Keratinocyte (primary cell): ENCODE measurements at regions not wholly inside any gene's neighbourhood (a gene's known extent, or its start where the extent isn't known, plus 50 kb on each side); places are given as distances from the start of the nearest gene placed in this dataset.

Source experiments
- DNase-seq: peaks from one replicate; pipeline ENCODE4 v3.0.0-alpha.2; 2011; ENCODE audit warnings: low read depth, missing footprints, low spot score
- FAIRE-seq: peaks from 2 replicates; lab custom pipeline; 2011; peaks lifted over from hg19 to GRCh38; lab: Jason Lieb, UNC
- H2AFZ ChIP-seq: 2 replicates; pipeline ENCODE4 v1.6.0; 2012; ENCODE audit warnings: low read length, control low read depth, inconsistent platforms; ENCODE audit not compliant: control insufficient read depth
- H3K27ac ChIP-seq: 2 replicates; pipeline ENCODE4 v1.5.1; 2011; ENCODE audit warnings: low read length; ENCODE audit not compliant: control insufficient read depth, insufficient read depth
- H3K27me3 ChIP-seq: 3 replicates; pipeline ENCODE4 v1.6.0; 2011; ENCODE audit warnings: low read length; ENCODE audit not compliant: control insufficient read depth, insufficient read depth; ENCODE audit errors: extremely low read depth
- H3K36me3 ChIP-seq, 2 experiments: 2 replicates in 1 of 2; 3 replicates in 1 of 2; pipeline ENCODE4 v1.5.1; 2011; ENCODE audit warnings: low read length in 2 of 2, mild to moderate bottlenecking in 1 of 2; ENCODE audit not compliant: control insufficient read depth in 2 of 2, insufficient read depth in 2 of 2; ENCODE audit errors: extremely low read depth in 1 of 2
- H3K4me1 ChIP-seq: 3 replicates; pipeline ENCODE4 v1.5.1; 2011; ENCODE audit warnings: low read length; ENCODE audit not compliant: control insufficient read depth, insufficient read depth; ENCODE audit errors: extremely low read depth
- H3K4me2 ChIP-seq: 3 replicates; pipeline ENCODE4 v1.6.0; 2011; ENCODE audit warnings: low read depth, low read length; ENCODE audit not compliant: control insufficient read depth, insufficient read depth; ENCODE audit errors: extremely low read depth
- H3K4me3 ChIP-seq, 3 experiments: fragments of 200-600 bp in 1 of 3; sonication (generic) in 1 of 3; 2 replicates in 2 of 3; 3 replicates in 1 of 3; pipeline ENCODE4 v1.5.1; 2011 to 2016; ENCODE audit warnings: low read length in 3 of 3, mild to moderate bottlenecking in 3 of 3, control low read depth in 2 of 3, inconsistent platforms in 1 of 3, low read depth in 1 of 3, mixed read lengths in 1 of 3, mixed run types in 1 of 3, moderate library complexity in 1 of 3; ENCODE audit not compliant: control insufficient read depth in 2 of 3, insufficient read depth in 2 of 3; ENCODE audit errors: extremely low read depth in 1 of 3
- H3K79me2 ChIP-seq: 2 replicates; pipeline ENCODE4 v1.6.0; 2012; ENCODE audit warnings: low read length; ENCODE audit not compliant: control insufficient read depth, insufficient read depth
- H3K9ac ChIP-seq: 3 replicates; pipeline ENCODE4 v1.6.0; 2011; ENCODE audit warnings: low read length; ENCODE audit not compliant: control insufficient read depth, insufficient read depth; ENCODE audit errors: extremely low read depth
- H3K9me1 ChIP-seq: 3 replicates; pipeline ENCODE4 v1.6.0; 2011; ENCODE audit warnings: low read length; ENCODE audit not compliant: control insufficient read depth, insufficient read depth; ENCODE audit errors: extremely low read depth
- H3K9me3 ChIP-seq: 2 replicates; pipeline ENCODE4 v1.5.1; 2012; ENCODE audit warnings: low read depth, low read length; ENCODE audit not compliant: control insufficient read depth
- H4K20me1 ChIP-seq: 3 replicates; pipeline ENCODE4 v1.6.0; 2011; ENCODE audit warnings: low read length; ENCODE audit not compliant: control insufficient read depth, insufficient read depth; ENCODE audit errors: extremely low read depth
- CTCF ChIP-seq, 3 experiments: IDR thresholded peaks in 1 of 3; conservative IDR thresholded peaks in 1 of 3; optimal IDR thresholded peaks in 1 of 3; 2 replicates in 2 of 3; 3 replicates in 1 of 3; pipeline versions ENCODE3 to v1.5.1; 2011; ENCODE audit warnings: low read length in 3 of 3, mild to moderate bottlenecking in 3 of 3, moderate library complexity in 2 of 3, control low read depth in 1 of 3, inconsistent platforms in 1 of 3; ENCODE audit not compliant: insufficient read depth in 2 of 3; ENCODE audit errors: extremely low read depth in 1 of 3
- EZH2 ChIP-seq: IDR thresholded peaks from one replicate; pipeline ENCODE4 v1.6.1; 2012; ENCODE audit warnings: inconsistent platforms, mild to moderate bottlenecking, low read length, moderate library complexity
- dilution Hi-C: fragments of 300-500 bp; cut with MboI; formaldehyde crosslinking; loops from one replicate; pipeline ENCODE4 v1.7.0; 2020; ENCODE audit warnings: low sequenced_read_pairs; ENCODE audit not compliant: extremely low pct_ligation_motif_present

GRCh38 chr1:25094229-25094628 lies 138.1 kb downstream of the SYF2 start:
- FAIRE-seq: no peak
- Histone ChIP-seq H2AFZ (no peak overlapping the region), H4K20me1 (no peaks in the 10 kb centered on the region), H3K9me3 (peaks cover 1% of the 10 kb centered on the region), H3K9ac (no peak overlapping the region), H3K27ac (no peak overlapping the region), H3K36me3 (no peaks in the 10 kb centered on the region), H3K4me1 (peaks cover 4% of the 10 kb centered on the region), H3K27me3 (peaks cover 10% of the 10 kb centered on the region), H3K9me1 (no peaks in the 10 kb centered on the region), H3K4me3 (no peak overlapping the region), H3K4me2 (no peak overlapping the region), H3K79me2 (no peaks in the 10 kb centered on the region)
- DNase-seq: no peak
- dilution Hi-C loops: no loop called here
- TF ChIP-seq EZH2 (no peak), CTCF (optimal IDR thresholded peaks at IDR 0.05 in 1 of 3, IDR thresholded peaks at IDR 0.05 in 1 of 3, conservative IDR thresholded peaks at IDR 0.05 in 1 of 3; ENCODE audit: extremely low read depth in 1 of 3, insufficient read depth in 2 of 3, low read length in 3 of 3) (no peak)

- Histone ChIP-seq H3K36me3 (no peaks in the 10 kb centered on the region), H3K4me2 (no peak overlapping the region), H3K79me2 (no peaks in the 10 kb centered on the region), H3K27me3 (peaks cover 3% of the 10 kb centered on the region), H3K9me1 (no peaks in the 10 kb centered on the region), H3K9ac (no peak overlapping the region), H3K27ac (no peak overlapping the region), H3K4me1 (peaks cover 4% of the 10 kb centered on the region), H3K9me3 (peaks cover 1% of the 10 kb centered on the region), H3K4me3 (no peak overlapping the region), H2AFZ (no peak overlapping the region), H4K20me1 (no peaks in the 10 kb centered on the region)
- DNase-seq (no peak), FAIRE-seq (no peak)
- dilution Hi-C loops: no loop called here
- no peak for TF ChIP-seq CTCF (optimal IDR thresholded peaks at IDR 0.05 in 1 of 3, IDR thresholded peaks at IDR 0.05 in 1 of 3, conservative IDR thresholded peaks at IDR 0.05 in 1 of 3; ENCODE audit: extremely low read depth in 1 of 3, insufficient read depth in 2 of 3, low read length in 3 of 3)
These were observed 140.6 kb downstream of the SYF2 start for GRCh38 chr1:25091658-25092057.
